ENCODE measurements at regions not wholly inside any gene's neighbourhood (a gene's known extent, or its start where the extent isn't known, plus 50 kb on each side); places are given as distances from the start of the nearest gene placed in this dataset.

GRCh38 chr5:159422910-159423309, 92.6 kb upstream of the IL12B start:
- DNase-seq, result no peak

- no peak for DNase-seq
These were observed 93.8 kb upstream of the IL12B start for GRCh38 chr5:159424123-159424522.

- DNase-seq, result no peak
These were observed 96.4 kb upstream of the IL12B start for GRCh38 chr5:159426694-159427093.

- DNase-seq, result no peak
These were observed 97.1 kb upstream of the IL12B start for GRCh38 chr5:159427180-159428012.

- DNase-seq, result no peak
These were observed 100.2 kb upstream of the IL12B start for GRCh38 chr5:159430361-159431012.

GRCh38 chr5:159435855-159436254, 105.6 kb upstream of the IL12B start:
- DNase-seq, result no peak

- no peak for DNase-seq
These were observed 107.8 kb upstream of the IL12B start for GRCh38 chr5:159438092-159438491.

- no peak for DNase-seq
These were observed 108.7 kb upstream of the IL12B start for GRCh38 chr5:159439002-159439401.

GRCh38 chr5:159440235-159440634, 109.9 kb upstream of the IL12B start:
- DNase-seq, result no peak

- DNase-seq, result no peak
These were observed 110.7 kb upstream of the IL12B start for GRCh38 chr5:159440968-159441367.

GRCh38 chr5:159441441-159441840, 111.2 kb upstream of the IL12B start:
- no peak for DNase-seq

- DNase-seq, result no peak
These were observed 112.0 kb upstream of the IL12B start for GRCh38 chr5:159442206-159442850.

- DNase-seq, result peak; percentile 65
These were observed 114.3 kb upstream of the IL12B start for GRCh38 chr5:159444441-159445082.

- no peak for DNase-seq
These were observed 116.8 kb upstream of the IL12B start for GRCh38 chr5:159447116-159447515.

GRCh38 chr5:159448841-159449407, 118.6 kb upstream of the IL12B start:
- DNase-seq, result no peak

- DNase-seq, result no peak
These were observed 119.6 kb upstream of the IL12B start for GRCh38 chr5:159449925-159450324.

- no peak for DNase-seq
These were observed 120.1 kb upstream of the IL12B start for GRCh38 chr5:159450417-159450816.

GRCh38 chr5:159451197-159452052, 121.1 kb upstream of the IL12B start:
- DNase-seq, result no peak

GRCh38 chr5:159452480-159453167, 122.3 kb upstream of the IL12B start:
- no peak for DNase-seq

GRCh38 chr5:159453209-159453608, 122.9 kb upstream of the IL12B start:
- DNase-seq, result no peak

- no peak for DNase-seq
These were observed 126.0 kb upstream of the IL12B start for GRCh38 chr5:159456261-159456660.
